DMS153 treated with DMSO at 0.1 percent for 48 hours (cell line): ENCODE measurements at regions not wholly inside any gene's neighbourhood (a gene's known extent, or its start where the extent isn't known, plus 50 kb on each side); places are given as distances from the start of the nearest gene placed in this dataset.
"Not testable (repeated sequence)": the region's sequence is repeated elsewhere in the genome, so short reads cannot be mapped to it uniquely, and the experiment has no call there.

Experiments used
- DNase-seq: peaks from one replicate; lab custom pipeline; 2025; ENCODE audit not compliant: unreplicated experiment; lab: John Stamatoyannopoulos, UW

GRCh38 chr19:28700176-28700575 is 512.8 kb downstream of the UQCRFS1 start:
- no peak for DNase-seq

- no peak for DNase-seq
Measured at GRCh38 chr19:28697308-28697707, 515.6 kb downstream of the UQCRFS1 start.

- DNase-seq, result no peak
Measured at GRCh38 chr19:28694812-28695211, 518.1 kb downstream of the UQCRFS1 start.

GRCh38 chr19:28691683-28692082 is 521.3 kb downstream of the UQCRFS1 start:
- DNase-seq, result no peak

GRCh38 chr19:28689464-28689863 is 523.5 kb downstream of the UQCRFS1 start:
- DNase-seq, result not testable (repeated sequence)

GRCh38 chr19:28687296-28687695 is 525.7 kb downstream of the UQCRFS1 start:
- DNase-seq, result no peak

GRCh38 chr19:28686756-28687155 is 526.2 kb downstream of the UQCRFS1 start:
- DNase-seq, result no peak

GRCh38 chr19:28685802-28686201 is 527.1 kb downstream of the UQCRFS1 start:
- no peak for DNase-seq

GRCh38 chr19:28685077-28685476 is 527.9 kb downstream of the UQCRFS1 start:
- DNase-seq, result not testable (repeated sequence)

- DNase-seq, result no peak
Measured at GRCh38 chr19:28680111-28680510, 532.8 kb downstream of the UQCRFS1 start.

GRCh38 chr19:28670836-28671235 is 542.1 kb downstream of the UQCRFS1 start:
- no peak for DNase-seq

GRCh38 chr19:28669804-28670203 is 543.1 kb downstream of the UQCRFS1 start:
- DNase-seq, result no peak

GRCh38 chr19:28667348-28667977 is 545.5 kb downstream of the UQCRFS1 start:
- DNase-seq, result no peak

GRCh38 chr19:28665748-28666147 is 547.2 kb downstream of the UQCRFS1 start:
- DNase-seq, result no peak

GRCh38 chr19:28656644-28657043 is 556.3 kb downstream of the UQCRFS1 start:
- DNase-seq, result no peak

- DNase-seq, result no peak
Measured at GRCh38 chr19:28655054-28655453, 557.9 kb downstream of the UQCRFS1 start.

- no peak for DNase-seq
Measured at GRCh38 chr19:28652765-28653164, 560.2 kb downstream of the UQCRFS1 start.

- DNase-seq, result no peak
Measured at GRCh38 chr19:28646629-28647028, 566.3 kb downstream of the UQCRFS1 start.

GRCh38 chr19:28644169-28644775 is 568.7 kb downstream of the UQCRFS1 start:
- DNase-seq, result no peak

- no peak for DNase-seq
Measured at GRCh38 chr19:28642787-28643683, 569.9 kb downstream of the UQCRFS1 start.

GRCh38 chr19:28641395-28641794 is 571.6 kb downstream of the UQCRFS1 start:
- DNase-seq, result no peak

GRCh38 chr19:28640506-28640905 is 572.4 kb downstream of the UQCRFS1 start:
- DNase-seq, result no peak
